ENCODE measurements at regions not wholly inside any gene's neighbourhood (a gene's known extent, or its start where the extent isn't known, plus 50 kb on each side); places are given as distances from the start of the nearest gene placed in this dataset.
A peak's percentile ranks its signal among the peaks of the same experiment; 100 is the strongest.
"Not testable (repeated sequence)": the region's sequence is repeated elsewhere in the genome, so short reads cannot be mapped to it uniquely, and the experiment has no call there.

DNA sequence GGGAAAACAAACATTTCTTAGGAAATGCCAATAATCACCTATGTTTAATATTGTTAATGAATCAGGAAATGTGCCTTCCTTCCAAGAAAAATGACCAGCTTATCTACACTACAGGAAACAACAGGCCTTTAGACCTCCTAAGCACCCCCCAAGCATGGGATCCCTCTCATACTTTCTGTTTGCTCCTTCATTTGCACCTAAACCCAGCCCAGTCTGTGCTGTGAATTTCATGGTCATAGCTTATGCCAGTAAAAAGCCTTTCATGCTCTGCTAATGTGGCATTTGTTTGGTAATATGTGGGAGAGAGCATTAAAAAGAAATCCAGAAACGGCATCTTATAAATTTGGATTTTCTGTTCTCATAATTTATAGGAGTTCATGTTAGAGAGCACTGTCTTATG, 511.1 kb downstream of the EBF1 start:
- H3K36me3 Mint-ChIP-seq, result no peaks in the 10 kb centered on the region
- no peak for ATAC-seq (ENCODE audit: low read depth in 2 of 2)

GRCh38 chr5:158586054-158586453, 513.7 kb downstream of the EBF1 start:
- H3K9me3 ChIP-seq (ENCODE audit: control insufficient read depth in 2 of 2, low read length in 2 of 2), result no peaks in the 10 kb centered on the region
- H3K36me3 Mint-ChIP-seq, result no peaks in the 10 kb centered on the region
- H3K27ac ChIP-seq (ENCODE audit: insufficient read depth, low read length, poor library complexity, severe bottlenecking), result no peak overlapping the region
- DNase-seq (no peak), ATAC-seq (ENCODE audit: low read depth in 2 of 2) (no peak)
- no peaks in the 10 kb centered on the region for H3K4me1 ChIP-seq (ENCODE audit: control insufficient read depth, insufficient read depth, low read length, poor library complexity, severe bottlenecking)
- H3K4me1 Mint-ChIP-seq, result no peaks in the 10 kb centered on the region
- no peaks in the 10 kb centered on the region for H3K27me3 Mint-ChIP-seq
- H3K4me3 Mint-ChIP-seq, result peak overlapping the region in 1 of 4 donors; percentile 10
- H3K4me3 ChIP-seq (ENCODE audit: low read depth, low read length), result no peak overlapping the region
- H3K27me3 ChIP-seq (ENCODE audit: control insufficient read depth, insufficient read depth, low read length), result no peaks in the 10 kb centered on the region
- peaks cover 0 to 12% (median 4%) of the 10 kb centered on the region in 7 donors for H3K9me3 Mint-ChIP-seq
- no peak overlapping the region for H3K27ac Mint-ChIP-seq
- H3K36me3 ChIP-seq (ENCODE audit: control insufficient read depth, insufficient read depth, low read length), result no peaks in the 10 kb centered on the region

More for the DNA sequence above, 511.1 kb downstream of the EBF1 start:
- DNase-seq, result no peak
- Mint-ChIP-seq H3K4me1 (no peaks in the 10 kb centered on the region), H3K27me3 (no peaks in the 10 kb centered on the region), H3K4me3 (no peak overlapping the region), H3K9me3 (peaks cover 0 to 12% (median 4%) of the 10 kb centered on the region in 7 donors), H3K27ac (no peak overlapping the region)
- H3K27ac ChIP-seq (ENCODE audit: insufficient read depth, low read length, poor library complexity, severe bottlenecking), result no peak overlapping the region
- no peaks in the 10 kb centered on the region for H3K36me3 ChIP-seq (ENCODE audit: control insufficient read depth, insufficient read depth, low read length)
- H3K4me3 ChIP-seq (ENCODE audit: low read depth, low read length), result no peak overlapping the region
- H3K9me3 ChIP-seq (ENCODE audit: control insufficient read depth in 2 of 2, low read length in 2 of 2), result no peaks in the 10 kb centered on the region
- H3K4me1 ChIP-seq (ENCODE audit: control insufficient read depth, insufficient read depth, low read length, poor library complexity, severe bottlenecking), result no peaks in the 10 kb centered on the region
- no peaks in the 10 kb centered on the region for H3K27me3 ChIP-seq (ENCODE audit: control insufficient read depth, insufficient read depth, low read length)

- ATAC-seq (ENCODE audit: low read depth in 2 of 2); H3K27ac ChIP-seq (ENCODE audit: insufficient read depth, low read length, poor library complexity, severe bottlenecking); H3K27me3 Mint-ChIP-seq; H3K4me3 Mint-ChIP-seq; DNase-seq; H3K4me1 ChIP-seq (ENCODE audit: control insufficient read depth, insufficient read depth, low read length, poor library complexity, severe bottlenecking); H3K4me3 ChIP-seq (ENCODE audit: low read depth, low read length); H3K27ac Mint-ChIP-seq; H3K27me3 ChIP-seq (ENCODE audit: control insufficient read depth, insufficient read depth, low read length); H3K9me3 ChIP-seq (ENCODE audit: control insufficient read depth in 2 of 2, low read length in 2 of 2); H3K36me3 ChIP-seq (ENCODE audit: control insufficient read depth, insufficient read depth, low read length); H3K36me3 Mint-ChIP-seq; H3K4me1 Mint-ChIP-seq: not testable (repeated sequence)
- peaks cover 2 to 20% (median 4%) of the 10 kb centered on the region in 7 donors for H3K9me3 Mint-ChIP-seq
These were observed 517.0 kb downstream of the EBF1 start for GRCh38 chr5:158582669-158583068.

DNA sequence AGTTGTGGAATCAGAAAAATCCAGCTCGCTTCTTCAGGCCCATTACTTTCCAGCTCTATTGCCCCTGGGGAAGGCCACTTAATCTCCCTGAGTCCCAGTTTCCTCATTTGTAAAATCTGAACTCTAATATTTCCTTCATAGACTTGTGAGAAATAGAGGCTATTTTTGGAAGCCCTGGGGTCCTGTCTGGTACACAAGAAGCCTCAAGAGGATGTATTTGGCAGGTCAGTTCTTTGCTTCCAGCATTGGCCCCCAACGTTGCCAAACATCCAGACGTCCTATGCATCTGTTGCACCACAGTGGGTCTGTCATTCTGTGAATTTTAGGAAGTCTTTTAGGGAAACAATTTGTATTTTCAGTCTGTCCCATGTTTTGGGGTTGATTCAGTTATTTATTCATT, 525.9 kb downstream of the EBF1 start:
- Histone ChIP-seq H3K9me3 (ENCODE audit: control insufficient read depth in 2 of 2, low read length in 2 of 2) (no peaks in the 10 kb centered on the region), H3K27me3 (ENCODE audit: control insufficient read depth, insufficient read depth, low read length) (peaks cover 3% of the 10 kb centered on the region), H3K4me1 (ENCODE audit: control insufficient read depth, insufficient read depth, low read length, poor library complexity, severe bottlenecking) (no peaks in the 10 kb centered on the region), H3K36me3 (ENCODE audit: control insufficient read depth, insufficient read depth, low read length) (no peaks in the 10 kb centered on the region), H3K27ac (ENCODE audit: insufficient read depth, low read length, poor library complexity, severe bottlenecking) (no peak overlapping the region), H3K4me3 (ENCODE audit: low read depth, low read length) (no peak overlapping the region)
- ATAC-seq (ENCODE audit: low read depth in 2 of 2) (no peak), DNase-seq (no peak)
- no peak overlapping the region for H3K4me3 Mint-ChIP-seq
- no peaks in the 10 kb centered on the region for H3K36me3 Mint-ChIP-seq
- no peak overlapping the region for H3K27ac Mint-ChIP-seq
- no peaks in the 10 kb centered on the region for H3K4me1 Mint-ChIP-seq
- no peaks in the 10 kb centered on the region for H3K27me3 Mint-ChIP-seq
- H3K9me3 Mint-ChIP-seq, result peaks cover 0 to 3% (median 1%) of the 10 kb centered on the region in 7 donors

DNA sequence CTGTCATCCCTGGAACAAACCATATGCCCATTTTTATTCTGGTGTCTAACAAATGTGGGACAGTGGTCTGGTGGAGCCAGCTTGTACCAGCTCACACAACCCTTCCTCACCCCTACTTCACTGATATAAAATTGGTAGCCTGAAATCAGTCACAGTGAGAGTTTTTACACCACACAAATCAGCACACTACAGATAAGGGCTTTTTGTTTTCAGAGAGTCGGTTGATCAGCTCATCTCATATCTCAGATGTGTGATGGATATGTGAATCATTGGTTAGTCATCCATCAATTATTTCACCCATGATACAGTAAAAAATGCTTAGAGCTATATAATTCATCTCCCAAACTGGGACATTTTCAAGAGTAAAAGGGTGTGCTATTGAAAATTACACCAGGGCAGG, 529.2 kb downstream of the EBF1 start:
- Mint-ChIP-seq H3K4me3 (peak overlapping the region in 1 of 4 donors; percentile 22), H3K27me3 (no peaks in the 10 kb centered on the region), H3K27ac (no peak overlapping the region), H3K4me1 (no peaks in the 10 kb centered on the region), H3K9me3 (peaks cover 0 to 2% (median 0%) of the 10 kb centered on the region in 7 donors), H3K36me3 (no peaks in the 10 kb centered on the region)
- peaks cover 3% of the 10 kb centered on the region for H3K27me3 ChIP-seq (ENCODE audit: control insufficient read depth, insufficient read depth, low read length)
- no peak overlapping the region for H3K4me3 ChIP-seq (ENCODE audit: low read depth, low read length)
- ATAC-seq (ENCODE audit: low read depth in 2 of 2), result no peak
- H3K36me3 ChIP-seq (ENCODE audit: control insufficient read depth, insufficient read depth, low read length), result no peaks in the 10 kb centered on the region
- no peak for DNase-seq
- H3K9me3 ChIP-seq (ENCODE audit: control insufficient read depth in 2 of 2, low read length in 2 of 2), result no peaks in the 10 kb centered on the region
- no peak overlapping the region for H3K27ac ChIP-seq (ENCODE audit: insufficient read depth, low read length, poor library complexity, severe bottlenecking)
- no peaks in the 10 kb centered on the region for H3K4me1 ChIP-seq (ENCODE audit: control insufficient read depth, insufficient read depth, low read length, poor library complexity, severe bottlenecking)

DNA sequence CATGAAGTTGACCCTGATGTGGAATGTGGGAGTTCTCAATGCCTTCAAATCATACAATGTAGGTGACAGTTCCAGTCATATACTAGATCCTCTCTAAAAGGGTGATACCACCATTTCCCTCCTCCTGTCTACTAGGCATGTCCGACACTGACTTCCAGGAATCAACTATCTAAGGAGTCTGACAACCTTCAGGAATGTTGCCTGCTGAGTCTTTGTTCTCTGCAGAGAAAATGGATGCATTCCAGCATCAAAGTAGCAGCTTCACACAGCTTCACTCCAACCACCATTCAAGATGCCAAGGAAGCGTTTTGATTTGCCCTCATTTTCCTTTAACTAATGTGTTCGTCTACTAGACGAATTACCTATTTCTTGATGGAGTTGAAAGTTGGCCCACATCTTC, 530.2 kb downstream of the EBF1 start:
- Mint-ChIP-seq H3K27me3 (no peaks in the 10 kb centered on the region), H3K27ac (no peak overlapping the region)

DNA sequence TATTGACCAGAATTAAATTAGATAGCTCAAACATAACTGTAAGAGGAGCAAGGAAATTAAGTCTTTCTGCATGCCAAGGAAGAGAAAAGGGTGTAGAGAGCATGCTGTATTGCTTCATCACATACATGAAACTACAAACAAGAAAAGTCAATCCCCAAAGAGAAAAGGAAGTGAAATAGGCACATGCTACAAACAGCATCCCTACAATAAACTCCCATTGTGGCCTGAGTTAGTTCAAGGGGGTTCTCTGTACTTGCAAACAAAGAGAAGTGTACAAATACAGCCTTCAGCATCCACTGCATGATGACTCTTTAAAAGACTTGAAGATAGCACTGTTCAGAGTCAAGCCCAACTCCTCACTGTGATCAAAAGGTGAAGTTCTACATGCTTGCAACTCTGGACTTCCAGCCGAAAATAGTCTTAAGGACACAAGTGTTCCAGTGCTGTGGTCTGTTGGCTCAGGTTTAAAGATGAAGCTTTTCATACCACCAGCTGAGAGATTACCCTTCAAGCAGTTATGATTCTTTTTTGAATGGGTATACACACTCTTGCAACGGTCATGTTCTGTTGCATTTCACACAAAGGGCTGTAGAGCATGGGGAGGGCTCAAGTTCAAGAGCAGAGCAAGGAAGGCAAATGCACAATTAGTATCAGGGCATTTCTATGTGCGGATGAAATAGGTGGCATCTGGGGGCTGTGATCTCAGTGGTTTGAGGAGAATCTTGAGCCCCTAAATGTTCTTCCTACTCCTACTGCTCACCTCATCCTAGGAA, 534.5 kb downstream of the EBF1 start:
- peaks cover 0 to 1% (median 0%) of the 10 kb centered on the region in 7 donors for H3K9me3 Mint-ChIP-seq
- Histone ChIP-seq H3K36me3 (ENCODE audit: control insufficient read depth, insufficient read depth, low read length) (no peaks in the 10 kb centered on the region), H3K9me3 (ENCODE audit: control insufficient read depth in 2 of 2, low read length in 2 of 2) (no peaks in the 10 kb centered on the region), H3K4me1 (ENCODE audit: control insufficient read depth, insufficient read depth, low read length, poor library complexity, severe bottlenecking) (no peaks in the 10 kb centered on the region), H3K4me3 (ENCODE audit: low read depth, low read length) (no peak overlapping the region), H3K27me3 (ENCODE audit: control insufficient read depth, insufficient read depth, low read length) (no peaks in the 10 kb centered on the region), H3K27ac (ENCODE audit: insufficient read depth, low read length, poor library complexity, severe bottlenecking) (no peak overlapping the region)
- H3K27ac Mint-ChIP-seq, result no peak overlapping the region
- no peaks in the 10 kb centered on the region for H3K4me1 Mint-ChIP-seq
- no peaks in the 10 kb centered on the region for H3K36me3 Mint-ChIP-seq
- ATAC-seq (ENCODE audit: low read depth in 2 of 2), result no peak
- no peak overlapping the region for H3K4me3 Mint-ChIP-seq
- no peak for DNase-seq
- no peaks in the 10 kb centered on the region for H3K27me3 Mint-ChIP-seq

More for the DNA sequence above, 530.2 kb downstream of the EBF1 start:
- no peaks in the 10 kb centered on the region for H3K4me1 ChIP-seq (ENCODE audit: control insufficient read depth, insufficient read depth, low read length, poor library complexity, severe bottlenecking)
- no peak for ATAC-seq (ENCODE audit: low read depth in 2 of 2)
- Mint-ChIP-seq H3K9me3 (peaks cover 0 to 2% (median 0%) of the 10 kb centered on the region in 7 donors), H3K36me3 (no peaks in the 10 kb centered on the region), H3K4me3 (no peak overlapping the region), H3K4me1 (no peaks in the 10 kb centered on the region)
- no peaks in the 10 kb centered on the region for H3K9me3 ChIP-seq (ENCODE audit: control insufficient read depth in 2 of 2, low read length in 2 of 2)
- H3K36me3 ChIP-seq (ENCODE audit: control insufficient read depth, insufficient read depth, low read length), result no peaks in the 10 kb centered on the region
- no peak for DNase-seq
- H3K27me3 ChIP-seq (ENCODE audit: control insufficient read depth, insufficient read depth, low read length), result peaks cover 3% of the 10 kb centered on the region
- no peak overlapping the region for H3K27ac ChIP-seq (ENCODE audit: insufficient read depth, low read length, poor library complexity, severe bottlenecking)
- H3K4me3 ChIP-seq (ENCODE audit: low read depth, low read length), result no peak overlapping the region

DNA sequence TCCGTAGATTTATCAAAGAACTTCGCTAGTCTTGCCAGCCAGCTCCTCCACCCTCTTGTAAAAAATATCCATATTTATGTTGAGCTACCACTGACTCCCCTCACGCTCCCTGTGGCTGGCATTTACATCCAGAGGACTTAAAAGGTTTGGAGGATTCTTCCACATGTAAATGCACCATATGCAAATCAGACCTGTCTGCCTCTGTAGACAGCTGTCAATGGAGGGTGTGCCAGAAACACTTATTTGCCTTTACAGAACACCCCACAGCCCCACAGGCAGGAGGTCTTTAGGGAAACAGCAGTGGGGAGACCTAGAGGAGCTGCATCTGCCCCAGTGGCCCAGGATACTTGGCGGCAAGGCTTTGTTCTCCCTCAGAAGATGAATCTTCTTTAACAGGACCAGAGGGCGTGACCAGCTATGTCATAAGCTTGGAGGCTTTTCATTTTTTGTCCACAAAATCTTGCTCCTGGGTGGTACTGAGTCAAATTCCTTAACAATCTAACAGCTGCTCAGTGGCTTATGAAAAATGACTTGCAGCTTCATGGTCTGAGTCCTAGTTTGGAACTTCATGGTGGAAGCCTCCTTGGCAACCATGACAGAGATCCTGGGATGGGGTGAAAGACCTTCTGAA, 535.8 kb downstream of the EBF1 start:
- Mint-ChIP-seq H3K27me3 (no peaks in the 10 kb centered on the region), H3K27ac (no peak overlapping the region), H3K4me1 (no peaks in the 10 kb centered on the region), H3K4me3 (no peak overlapping the region), H3K9me3 (no peaks in the 10 kb centered on the region), H3K36me3 (no peaks in the 10 kb centered on the region)
- no peak overlapping the region for H3K4me3 ChIP-seq (ENCODE audit: low read depth, low read length)
- H3K4me1 ChIP-seq (ENCODE audit: control insufficient read depth, insufficient read depth, low read length, poor library complexity, severe bottlenecking), result no peaks in the 10 kb centered on the region
- H3K9me3 ChIP-seq (ENCODE audit: control insufficient read depth in 2 of 2, low read length in 2 of 2), result no peaks in the 10 kb centered on the region
- no peaks in the 10 kb centered on the region for H3K36me3 ChIP-seq (ENCODE audit: control insufficient read depth, insufficient read depth, low read length)
- H3K27me3 ChIP-seq (ENCODE audit: control insufficient read depth, insufficient read depth, low read length), result no peaks in the 10 kb centered on the region
- ATAC-seq (ENCODE audit: low read depth in 2 of 2) (no peak), DNase-seq (no peak)
- H3K27ac ChIP-seq (ENCODE audit: insufficient read depth, low read length, poor library complexity, severe bottlenecking), result no peak overlapping the region

Measured in CD4-positive, CD25-positive, alpha-beta regulatory T cell (primary cell).